PC-3 (cell line): ENCODE measurements at regions not wholly inside any gene's neighbourhood (a gene's known extent, or its start where the extent isn't known, plus 50 kb on each side); places are given as distances from the start of the nearest gene placed in this dataset.

ENCODE experiments used
- ATAC-seq: fragments of 200-7000 bp; cut with Tn5 transposase; 2 replicates; pipeline ENCODE4 v1.9.1; 2020; ENCODE audit warnings: mild to moderate bottlenecking, moderate library complexity
- BruUV-seq: library from RNA; stranded (reverse); fragments of 400-500 nt; replicated peaks from 2 replicates; lab custom pipeline; 2021; lab: Mats Ljungman, UMichigan
- CTCF ChIA-PET: fragments of 300-600 bp; sonication (Branson Sonifier 250); formaldehyde crosslinking; loops from one replicate; lab custom pipeline; 2022; ENCODE audit warnings: antibody characterized with exemption; lab: Charles Lee
- POLR2A ChIA-PET: fragments of 300-600 bp; sonication (Branson Sonifier 250); formaldehyde crosslinking; loops from one replicate; lab custom pipeline; 2022; ENCODE audit warnings: antibody characterized with exemption; ENCODE audit not compliant: unreplicated experiment; lab: Charles Lee
- DNase-seq: peaks from one replicate; pipeline ENCODE4 v3.0.0-alpha.2; 2015
- H2AFZ ChIP-seq: fragments of 300-600 bp; sonication (generic); 2 replicates; pipeline ENCODE4 v1.6.0; 2016; ENCODE audit warnings: antibody characterized with exemption, low read length
- H3F3A ChIP-seq: fragments of 300-600 bp; sonication (generic); one replicate; pipeline ENCODE4 v1.6.0; 2017; ENCODE audit warnings: antibody characterized with exemption, low read length, control low read depth, mild to moderate bottlenecking; ENCODE audit not compliant: unreplicated experiment
- H3K27ac ChIP-seq: fragments of 300-600 bp; sonication (generic); 2 replicates; pipeline ENCODE4 v1.5.1; 2016; ENCODE audit warnings: mild to moderate bottlenecking, low read length
- H3K27me3 ChIP-seq: fragments of 300-600 bp; sonication (generic); 2 replicates; pipeline ENCODE4 v1.6.1; 2016; ENCODE audit warnings: low read length, mixed read lengths
- H3K36me3 ChIP-seq: fragments of 300-600 bp; sonication (generic); 2 replicates; pipeline ENCODE4 v1.6.1; 2016; ENCODE audit warnings: low read depth, mixed run types, low read length, mixed read lengths
- H3K4me1 ChIP-seq: fragments of 300-600 bp; sonication (generic); 2 replicates; pipeline ENCODE4 v1.5.1; 2016; ENCODE audit warnings: low read length; ENCODE audit not compliant: insufficient read depth
- H3K4me2 ChIP-seq: fragments of 300-600 bp; sonication (generic); 2 replicates; pipeline ENCODE4 v1.6.0; 2016; ENCODE audit warnings: low read length
- H3K4me3 ChIP-seq: fragments of 300-600 bp; sonication (generic); 2 replicates; pipeline ENCODE4 v1.5.1; 2016; ENCODE audit warnings: mild to moderate bottlenecking, low read length, mixed read lengths
- H3K79me2 ChIP-seq: fragments of 300-600 bp; sonication (generic); 2 replicates; pipeline ENCODE4 v1.6.1; 2017; ENCODE audit warnings: low read length, mixed read lengths
- H3K9ac ChIP-seq: fragments of 300-600 bp; sonication (generic); 2 replicates; pipeline ENCODE4 v1.6.0; 2016; ENCODE audit warnings: mild to moderate bottlenecking, low read length
- H3K9me2 ChIP-seq: fragments of 300-600 bp; sonication (generic); replicated peaks from 2 replicates; pipeline ENCODE4 v1.6.1; 2016; ENCODE audit warnings: mixed run types, low read length, mixed read lengths
- H3K9me3 ChIP-seq: fragments of 300-600 bp; sonication (generic); 2 replicates; pipeline ENCODE4 v1.6.1; 2016; ENCODE audit warnings: low read length, mixed read lengths
- H4K20me1 ChIP-seq: fragments of 300-600 bp; sonication (generic); 2 replicates; pipeline ENCODE4 v1.6.1; 2016; ENCODE audit warnings: low read length, mixed read lengths
- CTCF ChIP-seq: fragments of 300-600 bp; sonication (generic); conservative IDR thresholded peaks from 2 replicates; pipeline ENCODE4 v1.5.1; 2017; ENCODE audit warnings: antibody characterized with exemption, low read depth, mild to moderate bottlenecking, low read length
- EZH2 ChIP-seq: fragments of 300-600 bp; sonication (generic); IDR thresholded peaks from one replicate; pipeline ENCODE4 v1.6.1; 2017; ENCODE audit warnings: antibody characterized with exemption, mild to moderate bottlenecking, low read length; ENCODE audit not compliant: unreplicated experiment
- EZH2phosphoT487 ChIP-seq: fragments of 300-600 bp; sonication (generic); IDR thresholded peaks from 2 replicates; pipeline ENCODE4 v1.6.1; 2018; ENCODE audit warnings: mild to moderate bottlenecking, antibody characterized with exemption, low read length, borderline replicate concordance
- intact Hi-C: fragments of 100-400 bp; cut with micrococcal nuclease; formaldehyde crosslinking; loops from 2 replicates; pipeline ENCODE4 v1.9.0; 2023

- ChIA-PET POLR2A (no interaction called here), CTCF (no interaction called here)
- TF ChIP-seq EZH2 (no peak), CTCF (no peak), EZH2phosphoT487 (no peak)
- no TSS peak for BruUV-seq
- no peaks in the 10 kb centered on the region for H3K27me3 ChIP-seq
- H3K79me2 ChIP-seq: no peaks in the 10 kb centered on the region
- H3K9ac ChIP-seq: no peak overlapping the region
- no peak overlapping the region for H2AFZ ChIP-seq
- ATAC-seq (no peak), DNase-seq (no peak)
- no peaks in the 10 kb centered on the region for H3K36me3 ChIP-seq
- no peak overlapping the region for H3K4me2 ChIP-seq
- H3F3A ChIP-seq: no peaks in the 10 kb centered on the region
- H3K9me3 ChIP-seq: no peaks in the 10 kb centered on the region
- intact Hi-C loops: no loop called here
- H3K9me2 ChIP-seq: no peaks in the 10 kb centered on the region
- no peaks in the 10 kb centered on the region for H4K20me1 ChIP-seq
- H3K27ac ChIP-seq: no peak overlapping the region
- H3K4me1 ChIP-seq: no peaks in the 10 kb centered on the region
- no peak overlapping the region for H3K4me3 ChIP-seq
These were observed 157.2 kb downstream of the RPLP1 start for GRCh38 chr15:69609776-69610175.

GRCh38 chr15:69610277-69610676 lies 157.7 kb downstream of the RPLP1 start:
- intact Hi-C loops: no loop called here
- Histone ChIP-seq H3K4me3 (no peak overlapping the region), H4K20me1 (no peaks in the 10 kb centered on the region), H3K9ac (no peak overlapping the region), H3K36me3 (no peaks in the 10 kb centered on the region), H3K9me3 (no peaks in the 10 kb centered on the region), H3K27me3 (no peaks in the 10 kb centered on the region), H2AFZ (no peak overlapping the region), H3K4me2 (no peak overlapping the region), H3K27ac (no peak overlapping the region), H3F3A (no peaks in the 10 kb centered on the region), H3K79me2 (no peaks in the 10 kb centered on the region), H3K4me1 (no peaks in the 10 kb centered on the region), H3K9me2 (no peaks in the 10 kb centered on the region)
- POLR2A ChIA-PET: no interaction called here
- no peak for TF ChIP-seq EZH2phosphoT487
- TF ChIP-seq EZH2: no peak
- TF ChIP-seq CTCF: no peak
- no peak for DNase-seq
- ATAC-seq: no peak
- BruUV-seq: no TSS peak
- CTCF ChIA-PET: no interaction called here

GRCh38 chr15:69610858-69611257 lies 158.2 kb downstream of the RPLP1 start:
- no peak overlapping the region for H3K27ac ChIP-seq
- no peak overlapping the region for H3K4me2 ChIP-seq
- ATAC-seq: no peak
- no peak overlapping the region for H3K4me3 ChIP-seq
- H3K9me2 ChIP-seq: no peaks in the 10 kb centered on the region
- DNase-seq: no peak
- TF ChIP-seq EZH2 (no peak), EZH2phosphoT487 (no peak), CTCF (no peak)
- CTCF ChIA-PET: interaction anchor here (0.5 kb wide), 1 partner anchor 19 kb away, joined by 4 read pairs; no protein-coding TSS in a partner anchor
- H4K20me1 ChIP-seq: no peaks in the 10 kb centered on the region
- no peaks in the 10 kb centered on the region for H3F3A ChIP-seq
- no TSS peak for BruUV-seq
- no peaks in the 10 kb centered on the region for H3K4me1 ChIP-seq
- H3K9ac ChIP-seq: no peak overlapping the region
- POLR2A ChIA-PET: no interaction called here
- H3K27me3 ChIP-seq: no peaks in the 10 kb centered on the region
- H3K36me3 ChIP-seq: no peaks in the 10 kb centered on the region
- H3K79me2 ChIP-seq: no peaks in the 10 kb centered on the region
- no peak overlapping the region for H2AFZ ChIP-seq
- no peaks in the 10 kb centered on the region for H3K9me3 ChIP-seq
- intact Hi-C loops: no loop called here
